ENCODE measurements at regions not wholly inside any gene's neighbourhood (a gene's known extent, or its start where the extent isn't known, plus 50 kb on each side); places are given as distances from the start of the nearest gene placed in this dataset.

DNA sequence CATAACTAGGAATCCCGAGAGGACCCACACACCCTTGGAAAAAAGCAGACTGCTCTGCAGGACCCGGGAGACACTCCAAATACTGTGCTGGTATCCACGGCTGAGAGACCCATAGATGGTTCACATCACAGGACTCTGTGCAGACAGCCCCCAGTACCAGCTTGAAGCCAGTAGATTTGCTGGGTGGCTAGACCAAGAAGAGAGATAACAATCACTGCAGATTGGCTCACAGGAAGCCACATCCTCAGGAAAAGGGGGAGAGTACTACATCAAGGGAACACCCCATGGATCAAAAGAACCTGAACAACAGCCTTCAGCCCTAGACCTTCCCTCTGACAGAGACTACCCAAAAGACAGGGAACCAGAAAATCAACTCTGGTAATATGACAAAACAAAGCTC lies 223.8 kb upstream of the LRATD1 start:
- no peak overlapping the region for H3K27ac ChIP-seq
- no peaks in the 10 kb centered on the region for H3K4me1 ChIP-seq
- no peaks in the 10 kb centered on the region for H3K36me3 ChIP-seq
- no peak for DNase-seq (ENCODE audit: low spot score in 2 of 2)
- no peaks in the 10 kb centered on the region for H3K9me3 ChIP-seq
- no peak for TF ChIP-seq POLR2AphosphoS5 (IDR thresholded peaks at IDR 0.05)
- TF ChIP-seq, protein P1, sequence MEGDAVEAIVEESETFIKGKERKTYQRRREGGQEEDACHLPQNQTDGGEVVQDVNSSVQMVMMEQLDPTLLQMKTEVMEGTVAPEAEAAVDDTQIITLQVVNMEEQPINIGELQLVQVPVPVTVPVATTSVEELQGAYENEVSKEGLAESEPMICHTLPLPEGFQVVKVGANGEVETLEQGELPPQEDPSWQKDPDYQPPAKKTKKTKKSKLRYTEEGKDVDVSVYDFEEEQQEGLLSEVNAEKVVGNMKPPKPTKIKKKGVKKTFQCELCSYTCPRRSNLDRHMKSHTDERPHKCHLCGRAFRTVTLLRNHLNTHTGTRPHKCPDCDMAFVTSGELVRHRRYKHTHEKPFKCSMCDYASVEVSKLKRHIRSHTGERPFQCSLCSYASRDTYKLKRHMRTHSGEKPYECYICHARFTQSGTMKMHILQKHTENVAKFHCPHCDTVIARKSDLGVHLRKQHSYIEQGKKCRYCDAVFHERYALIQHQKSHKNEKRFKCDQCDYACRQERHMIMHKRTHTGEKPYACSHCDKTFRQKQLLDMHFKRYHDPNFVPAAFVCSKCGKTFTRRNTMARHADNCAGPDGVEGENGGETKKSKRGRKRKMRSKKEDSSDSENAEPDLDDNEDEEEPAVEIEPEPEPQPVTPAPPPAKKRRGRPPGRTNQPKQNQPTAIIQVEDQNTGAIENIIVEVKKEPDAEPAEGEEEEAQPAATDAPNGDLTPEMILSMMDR (IDR thresholded peaks at IDR 0.05) = no peak
- no peak for TF ChIP-seq EP300 (IDR thresholded peaks at IDR 0.05)
- no peak for TF ChIP-seq POLR2A (IDR thresholded peaks at IDR 0.05)
- WGBS = 81% methylated on average over 3 of the region's 3 CpGs
- H3K4me3 ChIP-seq = no peak overlapping the region
- H3K27me3 ChIP-seq = no peaks in the 10 kb centered on the region

DNA sequence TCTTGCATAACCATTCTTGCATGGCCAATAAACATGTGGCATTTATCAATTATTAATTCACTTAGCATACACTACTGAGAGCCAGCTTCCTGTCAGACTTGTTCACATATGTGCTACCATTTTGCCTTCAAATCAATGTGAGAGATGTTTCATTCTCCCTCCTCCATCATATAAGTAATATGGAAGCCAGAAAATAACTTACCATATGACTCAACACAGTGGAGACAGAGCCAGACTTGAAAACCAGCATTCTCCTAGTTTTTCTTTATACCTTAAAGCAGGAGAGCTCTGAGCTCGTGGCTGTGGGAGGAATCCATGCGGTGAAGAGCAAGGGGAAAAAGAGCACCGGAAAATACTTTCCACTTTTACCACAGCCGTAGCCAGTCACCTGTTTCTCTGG lies 215.0 kb upstream of the LRATD1 start:
- no peak for DNase-seq (ENCODE audit: low spot score in 2 of 2)
- 90% methylated on average over 4 of the region's 4 CpGs for WGBS
- Histone ChIP-seq H3K4me3 (no peak overlapping the region), H3K27ac (no peak overlapping the region), H3K36me3 (no peaks in the 10 kb centered on the region), H3K27me3 (no peaks in the 10 kb centered on the region), H3K4me1 (no peaks in the 10 kb centered on the region), H3K9me3 (no peaks in the 10 kb centered on the region)
- no peak for TF ChIP-seq POLR2A (IDR thresholded peaks at IDR 0.05)
- TF ChIP-seq POLR2AphosphoS5 (IDR thresholded peaks at IDR 0.05) = no peak
- TF ChIP-seq, protein P1 (IDR thresholded peaks at IDR 0.05) = no peak
- TF ChIP-seq EP300 (IDR thresholded peaks at IDR 0.05) = no peak

DNA sequence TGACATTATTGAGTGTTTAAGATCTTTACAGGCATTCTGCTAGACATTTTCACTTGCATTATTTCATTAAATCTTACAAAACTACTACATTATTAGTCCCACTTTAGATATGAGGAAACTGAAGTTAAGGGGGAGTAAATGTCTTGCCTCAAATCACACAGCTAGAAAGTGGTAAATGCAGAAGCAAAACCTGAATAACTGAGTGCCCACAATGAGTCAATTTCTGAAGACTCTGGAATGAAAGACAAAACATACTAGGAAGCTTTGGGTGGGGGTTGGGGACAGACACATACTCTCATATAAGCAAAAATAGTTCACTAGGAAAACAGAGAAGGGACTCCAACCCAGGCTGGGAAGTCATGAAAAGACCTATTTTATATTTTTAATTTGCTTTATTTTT lies 214.4 kb upstream of the LRATD1 start:
- no peak for DNase-seq (ENCODE audit: low spot score in 2 of 2)
- Histone ChIP-seq H3K27me3 (no peaks in the 10 kb centered on the region), H3K36me3 (no peaks in the 10 kb centered on the region), H3K4me3 (no peak overlapping the region), H3K4me1 (no peaks in the 10 kb centered on the region), H3K27ac (no peak overlapping the region), H3K9me3 (no peaks in the 10 kb centered on the region)
- TF ChIP-seq EP300 (IDR thresholded peaks at IDR 0.05) (no peak), POLR2AphosphoS5 (IDR thresholded peaks at IDR 0.05) (no peak), POLR2A (IDR thresholded peaks at IDR 0.05) (no peak)
- TF ChIP-seq, protein P1 (IDR thresholded peaks at IDR 0.05) = no peak

DNA sequence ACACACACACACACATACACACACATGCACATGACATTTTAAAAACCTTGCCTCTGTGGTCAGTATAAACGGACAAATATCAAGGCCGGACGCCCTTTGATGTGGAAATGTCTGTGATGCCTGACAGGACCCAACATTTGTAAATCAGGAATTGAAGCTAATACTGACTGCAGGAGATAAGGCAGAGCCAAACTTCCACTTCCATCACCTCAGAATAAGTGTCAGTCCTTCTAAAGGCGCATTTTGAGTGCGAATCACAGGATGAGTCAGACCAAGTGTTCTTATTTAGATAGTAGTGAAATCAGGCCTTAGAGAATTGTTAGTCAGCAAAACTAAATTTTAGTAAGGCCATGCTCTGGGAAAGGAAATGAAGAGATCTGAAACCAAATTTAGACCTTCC lies 211.7 kb upstream of the LRATD1 start:
- H3K27ac ChIP-seq = no peak overlapping the region

DNA sequence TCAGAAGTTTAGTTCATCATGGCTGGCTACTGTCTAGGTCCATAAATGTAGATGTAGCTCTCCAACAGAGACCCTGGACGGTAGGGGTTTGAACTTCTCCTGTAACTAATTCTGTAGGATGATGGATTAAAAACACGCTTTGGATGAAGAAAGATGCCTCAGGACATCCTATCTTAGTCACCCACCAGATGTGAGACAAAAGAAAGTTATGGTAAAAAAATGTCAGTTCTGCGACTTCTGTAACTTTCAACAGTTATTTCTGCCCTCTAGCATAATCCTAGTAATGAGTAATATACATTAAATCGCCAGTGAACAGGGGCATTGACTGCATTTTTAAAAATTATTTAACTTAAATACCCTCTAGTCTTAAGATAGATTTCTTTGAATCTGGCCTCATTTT lies 210.1 kb upstream of the LRATD1 start:
- TF ChIP-seq, protein P1 (IDR thresholded peaks at IDR 0.05) = no peak
- TF ChIP-seq POLR2AphosphoS5 (IDR thresholded peaks at IDR 0.05) (no peak), EP300 (IDR thresholded peaks at IDR 0.05) (no peak), POLR2A (IDR thresholded peaks at IDR 0.05) (no peak)
- DNase-seq (ENCODE audit: low spot score in 2 of 2) = no peak
- H3K27ac ChIP-seq = no peak overlapping the region
- H3K4me3 ChIP-seq = no peak overlapping the region
- no peaks in the 10 kb centered on the region for H3K27me3 ChIP-seq
- H3K9me3 ChIP-seq = no peaks in the 10 kb centered on the region
- WGBS = 57% methylated on average over 4 of the region's 4 CpGs
- H3K4me1 ChIP-seq = no peaks in the 10 kb centered on the region
- H3K36me3 ChIP-seq = no peaks in the 10 kb centered on the region

More for the DNA sequence above, 211.7 kb upstream of the LRATD1 start:
- no peak for DNase-seq (ENCODE audit: low spot score in 2 of 2)
- TF ChIP-seq POLR2AphosphoS5 (IDR thresholded peaks at IDR 0.05) (no peak), POLR2A (IDR thresholded peaks at IDR 0.05) (no peak), EP300 (IDR thresholded peaks at IDR 0.05) (no peak)
- TF ChIP-seq, protein P1 (IDR thresholded peaks at IDR 0.05) = no peak
- no peaks in the 10 kb centered on the region for H3K27me3 ChIP-seq
- no peaks in the 10 kb centered on the region for H3K9me3 ChIP-seq
- H3K36me3 ChIP-seq = no peaks in the 10 kb centered on the region
- H3K4me3 ChIP-seq = no peak overlapping the region
- WGBS = 91% methylated on average over 5 of the region's 5 CpGs
- H3K4me1 ChIP-seq = no peaks in the 10 kb centered on the region

All from suprapubic skin (tissue), 4 donors.